HTR-8/SVneo (cell line): ENCODE measurements at regions not wholly inside any gene's neighbourhood (a gene's known extent, or its start where the extent isn't known, plus 50 kb on each side); places are given as distances from the start of the nearest gene placed in this dataset.
"Not testable (repeated sequence)": the region's sequence is repeated elsewhere in the genome, so short reads cannot be mapped to it uniquely, and the experiment has no call there.

Experiments
- DNase-seq: peaks from one replicate; pipeline ENCODE4 v3.0.0; 2011; ENCODE audit warnings: low spot score, mixed read lengths; ENCODE audit not compliant: insufficient read length
- FAIRE-seq: peaks from 2 replicates; lab custom pipeline; 2011; peaks lifted over from hg19 to GRCh38; lab: Jason Lieb, UNC

GRCh38 chr16:51542981-51543815 is 392.1 kb upstream of the SALL1 start:
- DNase-seq, result no peak
- FAIRE-seq, result no peak

GRCh38 chr16:51540259-51540658 is 389.2 kb upstream of the SALL1 start:
- no peak for FAIRE-seq
- no peak for DNase-seq

GRCh38 chr16:51538707-51539498 is 387.8 kb upstream of the SALL1 start:
- FAIRE-seq (no peak), DNase-seq (peak; percentile 13)

DNA sequence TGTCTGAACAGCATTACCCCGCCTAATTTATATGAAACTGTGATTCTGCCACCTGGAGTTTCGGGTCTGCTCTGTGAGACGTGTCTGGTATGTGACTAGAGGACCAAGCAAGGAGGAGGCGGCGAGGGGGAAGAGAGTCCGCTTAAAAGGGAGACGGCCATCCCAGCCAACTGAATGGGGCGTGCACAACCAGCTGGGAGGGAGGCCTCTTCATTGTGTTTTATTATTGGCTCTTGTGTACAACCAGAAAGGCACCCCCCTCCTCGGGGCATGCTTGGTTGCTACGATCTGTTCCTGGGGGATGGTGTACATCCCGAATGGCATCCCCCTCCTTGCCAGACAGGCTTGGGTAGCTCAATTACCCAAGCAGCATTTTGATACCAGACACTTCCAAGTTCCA is 384.5 kb upstream of the SALL1 start:
- no peak for DNase-seq

DNA sequence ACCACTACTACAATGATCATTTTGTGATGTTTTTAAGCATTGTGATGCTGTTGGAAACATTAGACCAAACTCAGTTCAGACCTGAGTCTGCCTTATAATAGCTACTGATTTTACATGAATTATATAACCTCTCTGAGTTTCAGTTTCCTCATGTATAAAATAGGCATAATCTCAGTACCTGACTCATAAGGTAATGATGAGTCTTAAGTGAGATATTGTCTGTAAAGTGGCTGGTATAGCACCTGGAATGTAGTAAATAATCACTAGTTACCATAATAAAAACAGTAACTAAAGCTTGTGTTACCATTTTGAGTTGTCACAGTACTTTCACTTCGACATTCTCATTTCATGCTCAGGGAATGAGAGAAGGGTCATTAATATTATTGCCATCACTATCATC is 381.5 kb upstream of the SALL1 start:
- DNase-seq (no peak), FAIRE-seq (no peak)

More for the DNA sequence above, 384.5 kb upstream of the SALL1 start:
- FAIRE-seq, result no peak

DNA sequence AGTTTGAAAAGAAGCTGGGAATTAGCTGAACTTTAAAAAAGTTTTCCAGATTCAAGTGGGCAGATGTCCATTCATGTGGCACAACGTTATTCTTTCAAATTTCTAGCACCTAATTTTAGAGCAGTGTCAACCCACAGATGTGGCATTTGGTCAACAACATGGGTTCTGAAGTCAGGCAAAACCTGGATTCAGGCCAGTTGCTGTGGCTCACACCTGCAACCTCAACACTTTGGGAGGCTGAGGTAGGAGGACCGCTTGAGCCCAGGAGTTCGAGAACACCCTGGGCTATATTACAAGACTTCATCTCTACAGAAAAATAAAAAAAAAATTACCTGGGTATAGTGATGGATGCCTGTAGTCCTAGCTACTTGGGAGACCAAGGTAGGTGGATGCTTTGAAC is 380.2 kb upstream of the SALL1 start:
- no peak for FAIRE-seq
- no peak for DNase-seq

GRCh38 chr16:51527349-51527748 is 376.3 kb upstream of the SALL1 start:
- FAIRE-seq (no peak), DNase-seq (no peak)

- FAIRE-seq (no peak), DNase-seq (no peak)
Measured at GRCh38 chr16:51526621-51527020, 375.6 kb upstream of the SALL1 start.

- no peak for FAIRE-seq
- no peak for DNase-seq
Measured at GRCh38 chr16:51524555-51525373, 373.7 kb upstream of the SALL1 start.

DNA sequence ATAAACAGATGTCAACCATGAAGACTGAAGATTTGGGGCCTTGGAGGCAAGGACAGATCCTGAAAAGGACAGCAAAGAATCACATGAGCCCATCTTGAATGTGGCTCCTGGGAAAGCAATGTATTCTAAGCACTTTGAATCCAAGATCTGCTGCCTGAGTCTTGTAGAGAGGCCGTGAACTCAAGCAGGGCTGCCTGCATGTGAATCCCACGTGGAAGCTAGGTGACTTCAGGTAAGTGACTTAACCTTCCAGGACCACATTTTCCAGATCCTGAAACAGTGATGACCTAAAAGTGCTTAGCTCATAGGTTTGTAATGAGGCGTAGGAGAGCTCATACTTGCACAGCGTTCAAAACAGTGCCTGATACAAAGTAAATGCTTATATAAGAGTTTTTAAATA is 373.0 kb upstream of the SALL1 start:
- no peak for FAIRE-seq
- no peak for DNase-seq

- no peak for FAIRE-seq
Measured at GRCh38 chr16:51523400-51523799, 372.3 kb upstream of the SALL1 start.

GRCh38 chr16:51522902-51523301 is 371.8 kb upstream of the SALL1 start:
- DNase-seq (no peak), FAIRE-seq (no peak)

More at GRCh38 chr16:51523400-51523799, 372.3 kb upstream of the SALL1 start:
- DNase-seq, result no peak

GRCh38 chr16:51516960-51517359 is 365.9 kb upstream of the SALL1 start:
- not testable (repeated sequence) for FAIRE-seq, DNase-seq

DNA sequence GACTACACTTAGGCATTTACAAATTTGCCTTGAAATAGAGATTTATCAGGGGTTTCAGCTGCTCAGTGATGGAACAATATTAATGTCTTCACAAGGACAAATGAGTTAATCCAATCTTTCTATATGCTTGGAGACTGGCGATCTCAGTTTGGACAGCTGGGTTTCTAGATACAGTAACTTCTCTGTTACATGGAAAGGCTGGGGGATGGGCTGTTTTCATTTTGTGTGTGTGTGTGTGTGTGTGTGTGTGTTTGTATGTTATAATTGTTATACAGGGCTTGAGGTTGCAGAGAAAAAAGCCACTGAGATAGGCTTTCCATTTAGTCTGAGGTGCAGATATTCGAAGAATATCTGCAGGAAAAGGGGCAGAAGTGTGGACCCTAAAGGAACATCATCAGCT is 359.3 kb upstream of the SALL1 start:
- DNase-seq (no peak), FAIRE-seq (no peak)

DNA sequence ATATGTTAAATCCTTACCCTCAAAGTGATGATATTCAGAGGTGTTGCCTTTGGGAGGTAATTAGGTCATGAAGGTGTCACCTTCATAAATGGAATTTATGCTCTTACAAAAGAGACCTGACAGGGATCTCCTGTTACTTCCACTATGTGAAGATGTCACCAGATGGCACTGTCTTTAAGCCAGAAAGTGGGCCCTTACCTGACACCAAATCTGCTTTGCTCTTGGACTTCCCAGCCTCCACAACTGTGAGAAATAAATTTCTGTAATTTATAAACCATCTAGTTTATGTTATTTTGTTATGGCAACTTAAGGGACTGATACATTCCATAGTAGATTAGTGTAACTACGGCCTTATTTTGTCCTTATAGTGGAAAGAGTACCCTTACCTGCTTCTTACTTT is 358.3 kb upstream of the SALL1 start:
- no peak for DNase-seq

DNA sequence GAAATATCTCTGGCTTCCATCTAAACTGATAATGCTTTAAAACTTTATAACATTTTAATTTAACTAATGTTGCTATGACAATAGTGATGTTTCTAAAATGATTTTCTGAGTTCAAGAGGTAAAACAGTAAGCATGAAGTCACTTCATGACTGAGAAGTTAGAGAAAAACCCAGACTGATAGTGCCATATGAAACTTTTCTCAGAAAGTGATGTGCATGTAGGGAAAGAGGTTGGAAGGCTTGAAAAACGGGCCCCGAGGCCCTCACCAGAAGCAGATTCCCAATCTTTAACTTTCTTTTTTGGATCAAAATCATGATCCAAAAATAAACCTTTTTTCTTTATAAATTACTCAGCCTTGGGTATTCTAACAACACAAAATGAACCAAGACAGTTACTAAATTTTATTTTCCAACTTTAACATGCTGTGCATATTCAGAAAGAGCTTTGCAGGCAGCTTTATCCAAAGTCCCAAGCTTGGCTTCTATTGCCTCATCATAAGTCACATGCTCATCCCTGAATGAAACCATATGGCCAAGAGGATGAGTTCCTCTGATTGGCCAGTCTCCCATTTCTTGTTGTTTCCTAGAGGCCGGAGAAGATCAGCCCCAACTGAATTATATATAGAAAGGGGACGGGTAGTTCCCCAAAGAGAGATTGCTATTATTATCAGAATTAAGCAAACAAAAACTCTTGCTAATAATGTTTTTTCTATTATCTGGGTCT is 357.6 kb upstream of the SALL1 start:
- DNase-seq (no peak), FAIRE-seq (no peak)

More for the DNA sequence above, 358.3 kb upstream of the SALL1 start:
- FAIRE-seq, result no peak

GRCh38 chr16:51507286-51507685 is 356.2 kb upstream of the SALL1 start:
- FAIRE-seq (no peak), DNase-seq (no peak)

GRCh38 chr16:51500306-51500705 is 349.2 kb upstream of the SALL1 start:
- FAIRE-seq (no peak), DNase-seq (no peak)

- FAIRE-seq (no peak), DNase-seq (no peak)
Measured at GRCh38 chr16:51497541-51498211, 346.6 kb upstream of the SALL1 start.
